HG02840 (cell line): ENCODE measurements at regions not wholly inside any gene's neighbourhood (a gene's known extent, or its start where the extent isn't known, plus 50 kb on each side); places are given as distances from the start of the nearest gene placed in this dataset.

Source experiments
- ATAC-seq: cut with Tn5 transposase; IDR thresholded peaks from one replicate; pipeline ENCODE4 v1.9.1; 2021; ENCODE audit warnings: mild to moderate bottlenecking, moderate library complexity, moderate number of reproducible peaks; ENCODE audit not compliant: unreplicated experiment, low FRiP score

GRCh38 chr6:21457647-21458046 is 135.9 kb upstream of the SOX4 start:
- ATAC-seq, result no peak

- ATAC-seq, result no peak
These were observed 133.9 kb upstream of the SOX4 start for GRCh38 chr6:21459641-21460040.

- ATAC-seq, result no peak
These were observed 131.6 kb upstream of the SOX4 start for GRCh38 chr6:21461844-21462518.

GRCh38 chr6:21462519-21462852 is 131.1 kb upstream of the SOX4 start:
- no peak for ATAC-seq

- ATAC-seq, result no peak
These were observed 126.5 kb upstream of the SOX4 start for GRCh38 chr6:21467091-21467490.

- ATAC-seq, result no peak
These were observed 125.1 kb upstream of the SOX4 start for GRCh38 chr6:21468461-21468860.

GRCh38 chr6:21469213-21469612 is 124.3 kb upstream of the SOX4 start:
- ATAC-seq, result no peak

GRCh38 chr6:21476112-21476511 is 117.4 kb upstream of the SOX4 start:
- no peak for ATAC-seq

GRCh38 chr6:21478411-21478810 is 115.1 kb upstream of the SOX4 start:
- no peak for ATAC-seq

- no peak for ATAC-seq
These were observed 114.5 kb upstream of the SOX4 start for GRCh38 chr6:21478883-21479539.

- no peak for ATAC-seq
These were observed 107.4 kb upstream of the SOX4 start for GRCh38 chr6:21486115-21486514.

- no peak for ATAC-seq
These were observed 103.7 kb upstream of the SOX4 start for GRCh38 chr6:21489826-21490225.

- ATAC-seq, result no peak
These were observed 101.6 kb upstream of the SOX4 start for GRCh38 chr6:21491955-21492354.

GRCh38 chr6:21494505-21494904 is 99.0 kb upstream of the SOX4 start:
- ATAC-seq, result no peak

- no peak for ATAC-seq
These were observed 97.4 kb upstream of the SOX4 start for GRCh38 chr6:21496196-21496595.

- ATAC-seq, result no peak
These were observed 96.8 kb upstream of the SOX4 start for GRCh38 chr6:21496706-21497105.

- ATAC-seq, result no peak
These were observed 93.1 kb upstream of the SOX4 start for GRCh38 chr6:21500314-21501020.

GRCh38 chr6:21501021-21501354 is 92.6 kb upstream of the SOX4 start:
- no peak for ATAC-seq

- ATAC-seq, result no peak
These were observed 91.7 kb upstream of the SOX4 start for GRCh38 chr6:21501815-21502214.

GRCh38 chr6:21502682-21503081 is 90.9 kb upstream of the SOX4 start:
- no peak for ATAC-seq

- ATAC-seq, result no peak
These were observed 88.8 kb upstream of the SOX4 start for GRCh38 chr6:21504790-21505189.

- no peak for ATAC-seq
These were observed 88.0 kb upstream of the SOX4 start for GRCh38 chr6:21505574-21505990.
